GM19438 (cell line): ENCODE measurements at regions not wholly inside any gene's neighbourhood (a gene's known extent, or its start where the extent isn't known, plus 50 kb on each side); places are given as distances from the start of the nearest gene placed in this dataset.
"Not testable (repeated sequence)": the region's sequence is repeated elsewhere in the genome, so short reads cannot be mapped to it uniquely, and the experiment has no call there.

ENCODE experiments used
- ATAC-seq: cut with Tn5 transposase; IDR thresholded peaks from one replicate; pipeline ENCODE4 v1.9.1; 2021; ENCODE audit warnings: low read depth; ENCODE audit not compliant: unreplicated experiment

- peak; percentile 32 for ATAC-seq
Measured at GRCh38 chr22:25448435-25449051, 115.9 kb upstream of the GRK3 start.

- no peak for ATAC-seq
Measured at GRCh38 chr22:25449781-25450317, 114.6 kb upstream of the GRK3 start.

GRCh38 chr22:25451480-25452114 is 112.9 kb upstream of the GRK3 start:
- ATAC-seq = no peak

GRCh38 chr22:25452116-25452700 is 112.3 kb upstream of the GRK3 start:
- ATAC-seq = no peak

- no peak for ATAC-seq
Measured at GRCh38 chr22:25453058-25453457, 111.4 kb upstream of the GRK3 start.

GRCh38 chr22:25453557-25453956 is 110.9 kb upstream of the GRK3 start:
- ATAC-seq = no peak

GRCh38 chr22:25456300-25457043 is 108.0 kb upstream of the GRK3 start:
- ATAC-seq = not testable (repeated sequence)

- not testable (repeated sequence) for ATAC-seq
Measured at GRCh38 chr22:25458631-25459030, 105.8 kb upstream of the GRK3 start.

- not testable (repeated sequence) for ATAC-seq
Measured at GRCh38 chr22:25460682-25461081, 103.8 kb upstream of the GRK3 start.

- ATAC-seq = no peak
Measured at GRCh38 chr22:25461301-25461700, 103.2 kb upstream of the GRK3 start.

GRCh38 chr22:25462474-25463346 is 101.8 kb upstream of the GRK3 start:
- ATAC-seq = not testable (repeated sequence)

GRCh38 chr22:25463347-25463628 is 101.2 kb upstream of the GRK3 start:
- ATAC-seq = not testable (repeated sequence)

GRCh38 chr22:25464326-25464725 is 100.1 kb upstream of the GRK3 start:
- ATAC-seq = not testable (repeated sequence)

- ATAC-seq = no peak
Measured at GRCh38 chr22:25465949-25466348, 98.5 kb upstream of the GRK3 start.

GRCh38 chr22:25472382-25472781 is 92.1 kb upstream of the GRK3 start:
- ATAC-seq = no peak

GRCh38 chr22:25475257-25476022 is 89.0 kb upstream of the GRK3 start:
- no peak for ATAC-seq

GRCh38 chr22:25477358-25477757 is 87.1 kb upstream of the GRK3 start:
- ATAC-seq = no peak

- ATAC-seq = no peak
Measured at GRCh38 chr22:25478111-25478510, 86.4 kb upstream of the GRK3 start.

GRCh38 chr22:25478528-25478927 is 85.9 kb upstream of the GRK3 start:
- ATAC-seq = no peak

- not testable (repeated sequence) for ATAC-seq
Measured at GRCh38 chr22:25480868-25481267, 83.6 kb upstream of the GRK3 start.
